ENCODE measurements at regions not wholly inside any gene's neighbourhood (a gene's known extent, or its start where the extent isn't known, plus 50 kb on each side); places are given as distances from the start of the nearest gene placed in this dataset.

- TF ChIP-seq CTCF (IDR thresholded peaks at IDR 0.05) (no peak), POLR2AphosphoS5 (IDR thresholded peaks at IDR 0.05) (no peak)
These were observed 99.5 kb upstream of the FOXC1 start for GRCh38 chr6:1510239-1510638.
